AG04449 (cell line): ENCODE measurements at regions not wholly inside any gene's neighbourhood (a gene's known extent, or its start where the extent isn't known, plus 50 kb on each side); places are given as distances from the start of the nearest gene placed in this dataset.

Experiments used
- CTCF ChIA-PET: fragments of 350-600 bp; formaldehyde crosslinking; extraction: SDS; loops from one replicate; lab custom pipeline; 2021; ENCODE audit warnings: antibody characterized with exemption; lab: Yijun Ruan, JAX
- POLR2A ChIA-PET: fragments of 400-600, 350-600 bp; formaldehyde crosslinking; extraction: SDS; loops from one replicate; lab custom pipeline; 2020; ENCODE audit warnings: antibody characterized with exemption, inconsistent platforms; lab: Yijun Ruan, JAX
- DNase-seq: peaks from one replicate; pipeline ENCODE4 v3.0.0-alpha.2; 2010; ENCODE audit warnings: low read depth, low spot score
- H3K4me3 ChIP-seq: 2 replicates; pipeline ENCODE4 v1.5.1; 2011; ENCODE audit warnings: low read depth, mild to moderate bottlenecking, control low read depth, low read length
- CTCF ChIP-seq: IDR thresholded peaks from one replicate; pipeline ENCODE4 v1.5.1; 2011; ENCODE audit warnings: mild to moderate bottlenecking, moderate library complexity, low read length, control low read depth, inconsistent platforms; ENCODE audit not compliant: insufficient read depth; ENCODE audit errors: missing control alignments

DNA sequence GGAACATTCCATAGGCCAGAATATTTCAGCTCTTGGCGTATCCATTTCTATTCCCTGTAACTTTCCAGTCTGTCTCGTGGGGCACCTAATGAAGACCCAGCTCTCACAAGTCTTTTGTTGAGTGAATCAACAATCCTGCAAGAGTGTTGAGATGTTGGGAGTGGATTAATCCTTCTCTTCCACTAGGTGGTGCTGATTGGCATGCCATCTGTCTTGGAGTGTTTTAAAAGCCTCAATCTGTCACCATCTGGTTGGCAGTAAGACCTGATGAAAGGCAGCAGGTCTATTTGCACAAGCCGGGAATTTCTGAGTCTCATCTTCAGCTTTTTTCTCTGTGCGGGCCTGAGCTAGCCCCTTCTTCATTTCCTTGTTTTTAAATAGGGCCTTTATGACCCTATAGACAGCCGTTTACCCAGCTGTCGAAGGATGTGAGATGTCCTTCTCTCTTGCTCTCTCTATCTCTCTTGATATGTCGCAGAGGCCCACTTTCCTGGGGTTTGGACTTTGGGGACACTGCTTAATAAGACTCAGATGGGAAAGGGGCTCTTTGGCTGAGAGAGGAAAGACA lies 180.5 kb downstream of the ZNF365 start:
- H3K4me3 ChIP-seq = no peak overlapping the region
- POLR2A ChIA-PET = interaction anchor here (1.0 kb wide), 1 partner anchor 9 kb away, joined by 3 read pairs; no protein-coding TSS in a partner anchor
- CTCF ChIA-PET = interaction anchor here (0.6 to 3.1 kb wide), 23 partner anchors 10 to 603 kb away, joined by 3 to 42 read pairs (median 4); partner anchors contain the start of gene EGR2
- peak; percentile 34 for DNase-seq
- TF ChIP-seq CTCF = peak; percentile 57

DNA sequence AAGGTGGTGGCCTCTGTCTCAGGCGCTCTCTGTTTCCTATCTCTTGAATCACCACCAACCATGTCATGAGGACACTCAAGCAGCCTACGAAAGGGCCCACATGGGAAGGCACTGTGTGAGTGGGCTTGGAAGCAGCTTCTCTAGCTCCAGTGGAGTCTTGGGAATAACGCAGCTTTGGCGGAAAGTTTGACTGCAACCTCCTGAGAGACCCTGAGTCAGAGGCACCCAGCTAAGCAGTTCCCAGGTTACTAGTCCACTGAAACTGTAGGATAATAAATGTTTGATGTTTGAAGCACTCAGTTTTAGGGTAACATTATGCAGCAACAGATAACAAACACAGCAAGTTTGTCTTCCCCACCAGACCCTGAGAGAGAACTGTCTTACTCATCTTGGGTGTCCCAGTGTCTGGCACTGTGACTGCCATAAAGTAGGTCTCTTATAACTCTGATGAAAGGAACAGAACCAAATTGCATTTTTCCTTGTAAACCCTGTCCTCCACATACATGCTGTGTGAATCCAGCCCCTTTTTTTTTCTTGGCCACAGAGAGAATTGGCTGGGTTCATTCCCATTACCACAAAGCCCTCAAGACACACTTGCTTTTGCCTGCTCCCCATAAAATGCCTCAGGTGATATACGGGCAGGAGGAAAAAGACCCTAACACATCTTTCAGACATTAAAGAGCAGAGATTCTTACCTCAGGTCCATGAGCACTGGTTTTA lies 185.5 kb downstream of the ZNF365 start:
- ChIA-PET POLR2A (interaction anchor here (1.4 kb wide), 1 partner anchor 25 kb away, joined by 5 read pairs; no protein-coding TSS in a partner anchor), CTCF (interaction anchor here (1.2 to 1.4 kb wide), 2 partner anchors 18 to 258 kb away, joined by 3 read pairs; no protein-coding TSS in a partner anchor)
- TF ChIP-seq CTCF = no peak
- H3K4me3 ChIP-seq = no peak overlapping the region
- no peak for DNase-seq

GRCh38 chr10:62560201-62560819 lies 186.1 kb downstream of the ZNF365 start:
- no peak for TF ChIP-seq CTCF
- POLR2A ChIA-PET = interaction anchor here (1.4 kb wide), 1 partner anchor 24 kb away, joined by 5 read pairs; no protein-coding TSS in a partner anchor
- DNase-seq = peak; percentile 53
- CTCF ChIA-PET = no interaction called here
- H3K4me3 ChIP-seq = no peak overlapping the region

DNA sequence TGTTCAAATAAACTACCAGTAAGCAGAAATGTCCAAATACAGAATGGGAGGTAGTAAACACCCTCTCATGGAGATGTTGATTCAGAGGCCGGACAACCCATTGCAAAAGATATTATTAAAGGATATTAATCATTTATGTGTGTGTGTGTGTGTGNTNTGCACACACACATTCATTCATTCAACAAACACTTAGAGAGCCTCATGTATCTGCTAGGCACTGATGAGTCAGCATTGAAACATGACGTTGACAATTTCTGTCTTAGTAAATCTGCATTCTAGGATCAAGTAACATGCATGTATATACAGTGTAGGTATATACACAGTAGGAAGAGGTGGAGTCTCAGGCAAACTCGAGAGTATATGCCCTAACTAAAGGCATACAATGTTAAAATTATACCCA lies 187.0 kb downstream of the ZNF365 start:
- DNase-seq = no peak
- POLR2A ChIA-PET = interaction anchor here (1.4 kb wide), 1 partner anchor 23 kb away, joined by 5 read pairs; no protein-coding TSS in a partner anchor
- no peak overlapping the region for H3K4me3 ChIP-seq
- TF ChIP-seq CTCF = no peak
- CTCF ChIA-PET = interaction anchor here (2.6 to 4.1 kb wide), 2 partner anchors 16 to 257 kb away, joined by 10 to 19 read pairs; no protein-coding TSS in a partner anchor

DNA sequence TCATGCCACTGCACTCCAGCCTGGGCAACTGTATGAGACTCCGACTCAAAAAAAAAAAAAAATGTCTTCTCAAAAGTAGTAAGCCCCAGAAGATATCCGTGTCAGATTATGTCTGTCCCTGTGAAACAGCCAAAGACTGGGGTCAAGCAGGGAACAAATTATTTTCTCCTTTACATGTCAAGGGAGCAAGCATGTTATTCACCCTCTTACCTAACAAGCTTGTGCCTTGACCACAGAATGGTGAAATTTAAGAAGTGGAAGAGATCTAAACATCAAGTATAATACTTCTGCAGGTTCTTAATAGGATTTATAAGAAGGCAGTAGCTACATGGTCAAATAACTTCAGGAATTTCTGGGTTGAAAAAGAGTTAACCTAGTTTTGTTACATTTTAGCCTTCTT lies 187.9 kb downstream of the ZNF365 start:
- TF ChIP-seq CTCF = no peak
- CTCF ChIA-PET = interaction anchor here (0.8 to 4.1 kb wide), 4 partner anchors 15 to 256 kb away, joined by 3 to 19 read pairs (median 7); no protein-coding TSS in a partner anchor
- POLR2A ChIA-PET = no interaction called here
- DNase-seq = no peak
- no peak overlapping the region for H3K4me3 ChIP-seq
